ENCODE measurements at regions not wholly inside any gene's neighbourhood (a gene's known extent, or its start where the extent isn't known, plus 50 kb on each side); places are given as distances from the start of the nearest gene placed in this dataset.
A peak's percentile ranks its signal among the peaks of the same experiment; 100 is the strongest.

DNA sequence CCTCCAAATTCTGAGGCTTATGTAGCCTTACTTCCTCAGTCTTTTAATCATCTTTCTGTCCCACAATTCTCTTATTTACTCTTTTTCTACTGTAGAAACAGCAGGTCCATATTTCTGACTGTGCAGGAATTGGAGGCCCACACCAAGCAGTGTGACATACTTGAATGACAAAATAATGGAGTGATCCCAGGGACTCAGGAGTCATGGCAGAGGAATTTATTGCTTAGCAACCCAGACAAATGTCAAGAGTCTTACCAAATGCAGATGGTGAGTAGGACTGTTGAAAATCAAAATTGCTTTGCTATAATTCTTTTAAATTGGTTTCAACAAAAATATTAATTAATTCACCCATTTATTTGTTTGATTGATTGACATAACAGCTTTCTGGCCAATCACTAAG is 59.9 kb downstream of the HTR1B start:
- H3K18ac ChIP-seq (ENCODE audit: low read length): no peak overlapping the region
- H2BK120ac ChIP-seq (ENCODE audit: low read depth, low read length): no peak overlapping the region
- no peak overlapping the region for H2AK5ac ChIP-seq (ENCODE audit: low read length)
- H3K79me1 ChIP-seq (ENCODE audit: low read length): no peaks in the 10 kb centered on the region
- no peak overlapping the region for H4K5ac ChIP-seq (ENCODE audit: low read length)
- H4K8ac ChIP-seq (ENCODE audit: low read depth, low read length): no peak overlapping the region
- H3K36me3 ChIP-seq (ENCODE audit: control insufficient read depth, insufficient read depth, low read length): no peaks in the 10 kb centered on the region
- H3K79me2 ChIP-seq (ENCODE audit: control insufficient read depth, insufficient read depth, low read length): no peaks in the 10 kb centered on the region
- H3K9ac ChIP-seq (ENCODE audit: low read length): no peak overlapping the region
- no peak overlapping the region for H3K4me3 ChIP-seq (ENCODE audit: low read length)
- H3K27me3 ChIP-seq (ENCODE audit: insufficient read depth, low read length, poor library complexity): no peaks in the 10 kb centered on the region
- H3K4me2 ChIP-seq (ENCODE audit: low read length): no peak overlapping the region
- DNase-seq: peak; percentile 71
- no peak overlapping the region for H3K23ac ChIP-seq (ENCODE audit: low read length)
- H2BK15ac ChIP-seq (replicated peaks; ENCODE audit: low read depth): no peak overlapping the region
- H2BK5ac ChIP-seq (ENCODE audit: low read length): no peak overlapping the region
- H3K56ac ChIP-seq (ENCODE audit: low read length): no peak overlapping the region
- H3K27ac ChIP-seq (ENCODE audit: low read depth, low read length): no peak overlapping the region
- H3K4me1 ChIP-seq (ENCODE audit: control insufficient read depth, low read depth, low read length): no peaks in the 10 kb centered on the region
- H3K4ac ChIP-seq (ENCODE audit: low read depth, low read length): no peak overlapping the region

DNA sequence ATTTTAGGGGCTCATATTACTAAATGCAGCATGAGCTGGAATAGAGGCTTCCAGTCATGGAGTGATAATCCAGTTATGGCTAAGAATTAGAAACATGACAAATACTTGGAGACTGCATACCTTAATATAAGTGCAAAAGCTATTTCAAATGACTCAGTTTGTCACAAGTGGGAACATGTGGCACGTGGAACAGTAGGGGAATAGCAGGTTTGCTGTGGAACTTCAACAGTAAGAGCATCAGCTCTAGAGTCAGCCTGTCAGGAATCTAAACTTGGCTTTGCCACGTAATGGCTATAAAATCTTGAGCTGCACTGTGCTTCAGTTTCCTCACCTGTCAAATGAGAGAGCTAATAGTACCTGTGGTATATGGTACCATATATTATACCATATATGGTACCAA is 62.1 kb downstream of the HTR1B start:
- Histone ChIP-seq H3K18ac (ENCODE audit: low read length) (no peak overlapping the region), H3K4me3 (ENCODE audit: low read length) (no peak overlapping the region), H3K79me1 (ENCODE audit: low read length) (no peaks in the 10 kb centered on the region), H4K8ac (ENCODE audit: low read depth, low read length) (no peak overlapping the region), H3K56ac (ENCODE audit: low read length) (no peak overlapping the region), H3K79me2 (ENCODE audit: control insufficient read depth, insufficient read depth, low read length) (no peaks in the 10 kb centered on the region), H2BK120ac (ENCODE audit: low read depth, low read length) (no peak overlapping the region), H3K4ac (ENCODE audit: low read depth, low read length) (no peak overlapping the region), H2AK5ac (ENCODE audit: low read length) (no peak overlapping the region), H3K27me3 (ENCODE audit: insufficient read depth, low read length, poor library complexity) (no peaks in the 10 kb centered on the region), H2BK15ac (replicated peaks; ENCODE audit: low read depth) (no peak overlapping the region), H3K36me3 (ENCODE audit: control insufficient read depth, insufficient read depth, low read length) (no peaks in the 10 kb centered on the region), H2BK5ac (ENCODE audit: low read length) (no peak overlapping the region), H3K4me1 (ENCODE audit: control insufficient read depth, low read depth, low read length) (no peaks in the 10 kb centered on the region), H3K4me2 (ENCODE audit: low read length) (no peak overlapping the region), H4K5ac (ENCODE audit: low read length) (no peak overlapping the region), H3K9ac (ENCODE audit: low read length) (no peak overlapping the region), H3K27ac (ENCODE audit: low read depth, low read length) (no peak overlapping the region), H3K23ac (ENCODE audit: low read length) (no peak overlapping the region)
- no CpG with 5 or more reads among the region's 2 CpGs for WGBS (ENCODE audit: extremely low coverage, insufficient coverage, low lambda C conversion rate)
- no peak for DNase-seq

DNA sequence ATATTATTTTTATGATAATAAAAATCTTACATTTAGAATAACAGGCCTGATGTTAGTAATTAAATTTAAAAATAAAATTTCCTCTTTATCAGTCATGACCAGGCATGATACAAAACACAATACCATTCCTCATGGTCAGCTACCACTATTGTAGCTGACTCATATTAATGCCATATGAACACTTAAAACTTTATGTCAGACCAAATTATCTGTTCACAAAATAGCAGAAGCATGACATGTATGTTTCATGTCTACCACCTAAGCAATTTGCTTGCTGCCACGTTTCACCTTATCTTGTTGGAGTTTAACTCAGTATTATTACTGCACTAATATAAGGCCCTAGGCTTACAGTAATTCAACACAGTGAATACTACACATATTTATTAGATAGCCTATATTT is 65.7 kb downstream of the HTR1B start:
- no CpG with 5 or more reads among the region's 1 CpG for WGBS (ENCODE audit: extremely low coverage, insufficient coverage, low lambda C conversion rate)
- Histone ChIP-seq H2BK15ac (replicated peaks; ENCODE audit: low read depth) (no peak overlapping the region), H4K5ac (ENCODE audit: low read length) (no peak overlapping the region), H3K4ac (ENCODE audit: low read depth, low read length) (no peak overlapping the region), H3K18ac (ENCODE audit: low read length) (no peak overlapping the region), H2BK120ac (ENCODE audit: low read depth, low read length) (no peak overlapping the region), H3K4me2 (ENCODE audit: low read length) (no peak overlapping the region), H4K8ac (ENCODE audit: low read depth, low read length) (no peak overlapping the region), H3K56ac (ENCODE audit: low read length) (no peak overlapping the region), H3K36me3 (ENCODE audit: control insufficient read depth, insufficient read depth, low read length) (no peaks in the 10 kb centered on the region), H3K9ac (ENCODE audit: low read length) (no peak overlapping the region), H3K4me1 (ENCODE audit: control insufficient read depth, low read depth, low read length) (no peaks in the 10 kb centered on the region), H3K27ac (ENCODE audit: low read depth, low read length) (no peak overlapping the region), H3K4me3 (ENCODE audit: low read length) (no peak overlapping the region), H3K27me3 (ENCODE audit: insufficient read depth, low read length, poor library complexity) (no peaks in the 10 kb centered on the region), H2AK5ac (ENCODE audit: low read length) (no peak overlapping the region), H3K79me1 (ENCODE audit: low read length) (no peaks in the 10 kb centered on the region), H3K79me2 (ENCODE audit: control insufficient read depth, insufficient read depth, low read length) (no peaks in the 10 kb centered on the region), H2BK5ac (ENCODE audit: low read length) (no peak overlapping the region), H3K23ac (ENCODE audit: low read length) (no peak overlapping the region)
- DNase-seq: no peak

DNA sequence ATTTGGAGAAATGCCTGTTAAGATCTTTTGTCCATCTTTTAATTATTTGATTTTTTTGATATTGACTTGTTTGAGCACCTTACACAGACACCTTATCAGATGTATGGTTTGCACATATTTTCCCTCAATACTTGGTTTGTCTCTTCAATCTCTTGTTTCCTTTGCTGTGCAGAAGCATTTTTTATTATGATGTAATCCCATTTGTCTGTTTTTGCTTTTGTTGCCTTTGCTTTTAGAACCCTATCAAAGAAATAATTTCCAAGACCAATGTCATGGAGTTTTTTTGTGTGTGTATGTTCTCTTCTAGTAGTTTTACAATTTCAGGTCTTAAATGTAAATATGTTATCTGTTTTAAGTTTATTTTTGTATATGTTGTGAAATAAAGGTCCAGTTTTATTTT is 73.9 kb downstream of the HTR1B start:
- H3K23ac ChIP-seq (ENCODE audit: low read length): no peak overlapping the region
- H2BK15ac ChIP-seq (replicated peaks; ENCODE audit: low read depth): no peak overlapping the region
- H3K4ac ChIP-seq (ENCODE audit: low read depth, low read length): no peak overlapping the region
- H3K36me3 ChIP-seq (ENCODE audit: control insufficient read depth, insufficient read depth, low read length): no peaks in the 10 kb centered on the region
- no peak overlapping the region for H4K8ac ChIP-seq (ENCODE audit: low read depth, low read length)
- H3K27ac ChIP-seq (ENCODE audit: low read depth, low read length): no peak overlapping the region
- no peak for DNase-seq
- H3K79me2 ChIP-seq (ENCODE audit: control insufficient read depth, insufficient read depth, low read length): no peaks in the 10 kb centered on the region
- no peak overlapping the region for H3K56ac ChIP-seq (ENCODE audit: low read length)
- H3K27me3 ChIP-seq (ENCODE audit: insufficient read depth, low read length, poor library complexity): no peaks in the 10 kb centered on the region
- no peak overlapping the region for H2AK5ac ChIP-seq (ENCODE audit: low read length)
- no peak overlapping the region for H2BK120ac ChIP-seq (ENCODE audit: low read depth, low read length)
- no peaks in the 10 kb centered on the region for H3K79me1 ChIP-seq (ENCODE audit: low read length)
- no peaks in the 10 kb centered on the region for H3K4me1 ChIP-seq (ENCODE audit: control insufficient read depth, low read depth, low read length)
- no peak overlapping the region for H3K18ac ChIP-seq (ENCODE audit: low read length)
- no peak overlapping the region for H3K9ac ChIP-seq (ENCODE audit: low read length)
- no peak overlapping the region for H3K4me3 ChIP-seq (ENCODE audit: low read length)
- no peak overlapping the region for H4K5ac ChIP-seq (ENCODE audit: low read length)
- H3K4me2 ChIP-seq (ENCODE audit: low read length): no peak overlapping the region
- H2BK5ac ChIP-seq (ENCODE audit: low read length): no peak overlapping the region

DNA sequence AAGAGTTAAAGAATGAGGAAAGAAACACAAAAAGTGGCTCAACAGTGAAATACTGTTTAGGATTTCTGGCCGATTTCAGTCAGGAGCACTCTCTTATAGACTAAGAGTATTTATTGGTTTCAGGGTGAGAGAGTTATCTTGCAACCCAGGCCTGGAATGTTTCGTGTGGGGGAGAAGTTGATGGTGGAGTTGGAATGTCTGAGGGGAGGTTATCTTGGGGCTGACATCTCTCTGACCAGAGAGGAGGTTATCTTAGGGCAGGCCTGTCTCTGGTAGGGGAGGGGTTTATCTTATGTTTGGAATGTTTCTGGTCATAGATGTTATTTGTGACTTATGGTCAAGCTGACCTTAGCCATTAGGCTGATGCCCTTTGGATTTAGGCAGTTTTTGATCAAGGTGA is 80.3 kb downstream of the HTR1B start:
- no peak overlapping the region for H3K27ac ChIP-seq (ENCODE audit: low read depth, low read length)

DNA sequence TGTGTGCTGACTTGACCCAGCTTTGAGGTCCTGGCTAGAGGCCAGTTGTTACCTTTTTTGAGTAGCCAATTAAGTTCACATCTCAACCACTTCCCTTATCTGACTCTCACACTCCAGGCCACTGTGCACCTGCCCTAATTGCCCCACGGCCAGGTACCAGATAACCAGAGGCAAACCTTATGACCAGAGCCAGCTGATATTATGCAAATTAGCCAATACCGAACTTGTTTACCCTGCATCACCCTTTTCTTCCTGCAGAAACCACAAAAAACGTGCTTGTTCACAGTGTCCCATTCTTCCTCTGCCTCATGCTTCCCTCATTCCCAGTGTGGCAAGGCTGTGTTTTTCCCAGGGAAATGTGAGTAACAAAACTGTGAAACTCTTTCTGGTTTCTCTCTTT is 89.3 kb downstream of the HTR1B start:
- WGBS (ENCODE audit: extremely low coverage, insufficient coverage, low lambda C conversion rate): no CpG with 5 or more reads among the region's 3 CpGs
- no peak overlapping the region for H3K4me3 ChIP-seq (ENCODE audit: low read length)
- H3K79me2 ChIP-seq (ENCODE audit: control insufficient read depth, insufficient read depth, low read length): no peaks in the 10 kb centered on the region
- H2BK15ac ChIP-seq (replicated peaks; ENCODE audit: low read depth): no peak overlapping the region
- no peak overlapping the region for H3K4me2 ChIP-seq (ENCODE audit: low read length)
- no peaks in the 10 kb centered on the region for H3K4me1 ChIP-seq (ENCODE audit: control insufficient read depth, low read depth, low read length)
- H2BK120ac ChIP-seq (ENCODE audit: low read depth, low read length): no peak overlapping the region
- no peak overlapping the region for H4K8ac ChIP-seq (ENCODE audit: low read depth, low read length)
- no peak for DNase-seq
- no peak overlapping the region for H2BK5ac ChIP-seq (ENCODE audit: low read length)
- H3K9ac ChIP-seq (ENCODE audit: low read length): no peak overlapping the region
- no peak overlapping the region for H3K56ac ChIP-seq (ENCODE audit: low read length)
- no peak overlapping the region for H3K23ac ChIP-seq (ENCODE audit: low read length)
- H3K18ac ChIP-seq (ENCODE audit: low read length): no peak overlapping the region
- H3K4ac ChIP-seq (ENCODE audit: low read depth, low read length): no peak overlapping the region
- no peaks in the 10 kb centered on the region for H3K27me3 ChIP-seq (ENCODE audit: insufficient read depth, low read length, poor library complexity)
- H4K5ac ChIP-seq (ENCODE audit: low read length): no peak overlapping the region
- H3K27ac ChIP-seq (ENCODE audit: low read depth, low read length): no peak overlapping the region
- no peak overlapping the region for H2AK5ac ChIP-seq (ENCODE audit: low read length)
- H3K36me3 ChIP-seq (ENCODE audit: control insufficient read depth, insufficient read depth, low read length): no peaks in the 10 kb centered on the region
- no peaks in the 10 kb centered on the region for H3K79me1 ChIP-seq (ENCODE audit: low read length)

More for the DNA sequence above, 80.3 kb downstream of the HTR1B start:
- Histone ChIP-seq H2AK5ac (ENCODE audit: low read length) (no peak overlapping the region), H2BK5ac (ENCODE audit: low read length) (no peak overlapping the region), H3K27me3 (ENCODE audit: insufficient read depth, low read length, poor library complexity) (no peaks in the 10 kb centered on the region), H3K4me2 (ENCODE audit: low read length) (no peak overlapping the region), H3K4me3 (ENCODE audit: low read length) (no peak overlapping the region), H2BK120ac (ENCODE audit: low read depth, low read length) (no peak overlapping the region), H4K8ac (ENCODE audit: low read depth, low read length) (no peak overlapping the region), H3K9ac (ENCODE audit: low read length) (no peak overlapping the region), H3K79me2 (ENCODE audit: control insufficient read depth, insufficient read depth, low read length) (no peaks in the 10 kb centered on the region), H3K79me1 (ENCODE audit: low read length) (no peaks in the 10 kb centered on the region), H3K4me1 (ENCODE audit: control insufficient read depth, low read depth, low read length) (no peaks in the 10 kb centered on the region), H3K4ac (ENCODE audit: low read depth, low read length) (no peak overlapping the region), H3K18ac (ENCODE audit: low read length) (no peak overlapping the region), H2BK15ac (replicated peaks; ENCODE audit: low read depth) (no peak overlapping the region), H3K23ac (ENCODE audit: low read length) (no peak overlapping the region), H3K36me3 (ENCODE audit: control insufficient read depth, insufficient read depth, low read length) (no peaks in the 10 kb centered on the region), H4K5ac (ENCODE audit: low read length) (no peak overlapping the region), H3K56ac (ENCODE audit: low read length) (no peak overlapping the region)
- DNase-seq: peak; percentile 49
- no CpG with 5 or more reads among the region's 2 CpGs for WGBS (ENCODE audit: extremely low coverage, insufficient coverage, low lambda C conversion rate)

All from mesendoderm (in vitro differentiated cells).